CD4-positive, alpha-beta T cell treated with Interleukin-6 for 4 hours (primary cell): ENCODE measurements at regions not wholly inside any gene's neighbourhood (a gene's known extent, or its start where the extent isn't known, plus 50 kb on each side); places are given as distances from the start of the nearest gene placed in this dataset.
"Not testable (repeated sequence)": the region's sequence is repeated elsewhere in the genome, so short reads cannot be mapped to it uniquely, and the experiment has no call there.

Experiments
- DNase-seq: peaks from one replicate; pipeline ENCODE4 v3.0.0-alpha.2; 2020; ENCODE audit warnings: mixed read lengths

- DNase-seq = peak; percentile 53
Observed at GRCh38 chr14:106395456-106396050, 869.2 kb downstream of the TMEM121 start.

- DNase-seq = no peak
Observed at GRCh38 chr14:106396999-106397398, 870.6 kb downstream of the TMEM121 start.

GRCh38 chr14:106398931-106399331, 872.5 kb downstream of the TMEM121 start:
- DNase-seq = peak; percentile 69

- not testable (repeated sequence) for DNase-seq
Observed at GRCh38 chr14:106401316-106401715, 874.9 kb downstream of the TMEM121 start.

- DNase-seq = peak; percentile 46
Observed at GRCh38 chr14:106410229-106410628, 883.8 kb downstream of the TMEM121 start.

GRCh38 chr14:106414464-106414863, 888.1 kb downstream of the TMEM121 start:
- DNase-seq = no peak

GRCh38 chr14:106417224-106418049, 891.1 kb downstream of the TMEM121 start:
- DNase-seq = peak; percentile 76

- no peak for DNase-seq
Observed at GRCh38 chr14:106419376-106419965, 893.1 kb downstream of the TMEM121 start.

GRCh38 chr14:106421431-106422033, 895.1 kb downstream of the TMEM121 start:
- peak; percentile 85 for DNase-seq

GRCh38 chr14:106422066-106422465, 895.7 kb downstream of the TMEM121 start:
- DNase-seq = no peak

GRCh38 chr14:106425150-106425549, 898.8 kb downstream of the TMEM121 start:
- not testable (repeated sequence) for DNase-seq

- peak; percentile 71 for DNase-seq
Observed at GRCh38 chr14:106436310-106436905, 910.0 kb downstream of the TMEM121 start.

GRCh38 chr14:106442857-106443256, 916.5 kb downstream of the TMEM121 start:
- peak; percentile 43 for DNase-seq

- DNase-seq = no peak
Observed at GRCh38 chr14:106455026-106455425, 928.6 kb downstream of the TMEM121 start.

- DNase-seq = peak; percentile 81
Observed at GRCh38 chr14:106459971-106460730, 933.8 kb downstream of the TMEM121 start.

- DNase-seq = no peak
Observed at GRCh38 chr14:106460916-106461315, 934.5 kb downstream of the TMEM121 start.

- not testable (repeated sequence) for DNase-seq
Observed at GRCh38 chr14:106466483-106466882, 940.1 kb downstream of the TMEM121 start.

- DNase-seq = peak; percentile 33
Observed at GRCh38 chr14:106468869-106469268, 942.5 kb downstream of the TMEM121 start.

- peak; percentile 62 for DNase-seq
Observed at GRCh38 chr14:106470028-106470427, 943.6 kb downstream of the TMEM121 start.

GRCh38 chr14:106474261-106475028, 948.1 kb downstream of the TMEM121 start:
- not testable (repeated sequence) for DNase-seq

- not testable (repeated sequence) for DNase-seq
Observed at GRCh38 chr14:106475214-106475613, 948.8 kb downstream of the TMEM121 start.
